ENCODE measurements at regions not wholly inside any gene's neighbourhood (a gene's known extent, or its start where the extent isn't known, plus 50 kb on each side); places are given as distances from the start of the nearest gene placed in this dataset.

GRCh38 chrX:9336456-9336855 is 128.4 kb upstream of the TBL1X start:
- no peak for TF ChIP-seq CTCF (IDR thresholded peaks at IDR 0.05)
- Histone ChIP-seq H3K27ac (peak overlapping the region; percentile 81), H3K9me3 (no peaks in the 10 kb centered on the region), H3K4me1 (ENCODE audit: control insufficient read depth in 1 of 2, insufficient read depth in 1 of 2, low read depth in 1 of 2, low read length in 1 of 2) (peaks cover 36 to 51% of the 10 kb centered on the region in 2 experiments), H3K36me3 (no peaks in the 10 kb centered on the region), H3K4me3 (ENCODE audit: low read depth in 1 of 2, low read length in 1 of 2) (no peak overlapping the region), H3K27me3 (no peaks in the 10 kb centered on the region)

- Histone ChIP-seq H3K27ac (peak overlapping the region; percentile 81), H3K4me3 (ENCODE audit: low read depth in 1 of 2, low read length in 1 of 2) (no peak overlapping the region), H3K4me1 (ENCODE audit: control insufficient read depth in 1 of 2, insufficient read depth in 1 of 2, low read depth in 1 of 2, low read length in 1 of 2) (peaks cover 36 to 53% of the 10 kb centered on the region in 2 experiments), H3K9me3 (no peaks in the 10 kb centered on the region), H3K27me3 (no peaks in the 10 kb centered on the region), H3K36me3 (no peaks in the 10 kb centered on the region)
- TF ChIP-seq CTCF (IDR thresholded peaks at IDR 0.05) = no peak
Observed at GRCh38 chrX:9337046-9337445, 127.8 kb upstream of the TBL1X start.

- Histone ChIP-seq H3K4me1 (ENCODE audit: control insufficient read depth in 1 of 2, insufficient read depth in 1 of 2, low read depth in 1 of 2, low read length in 1 of 2) (peaks cover 47 to 67% of the 10 kb centered on the region in 2 experiments), H3K27ac (no peak overlapping the region), H3K9me3 (no peaks in the 10 kb centered on the region), H3K27me3 (no peaks in the 10 kb centered on the region), H3K36me3 (no peaks in the 10 kb centered on the region), H3K4me3 (ENCODE audit: low read depth in 1 of 2, low read length in 1 of 2) (no peak overlapping the region)
- no peak for TF ChIP-seq CTCF (IDR thresholded peaks at IDR 0.05)
Observed at GRCh38 chrX:9338986-9339385, 125.9 kb upstream of the TBL1X start.

- H3K27me3 ChIP-seq = no peaks in the 10 kb centered on the region
- no peaks in the 10 kb centered on the region for H3K9me3 ChIP-seq
- peak overlapping the region; percentile 48 to 63 for H3K4me3 ChIP-seq (ENCODE audit: low read depth in 1 of 2, low read length in 1 of 2)
- peak overlapping the region; percentile 99 for H3K27ac ChIP-seq
- no peaks in the 10 kb centered on the region for H3K36me3 ChIP-seq
- TF ChIP-seq CTCF (IDR thresholded peaks at IDR 0.05) = no peak
- H3K4me1 ChIP-seq (ENCODE audit: control insufficient read depth in 1 of 2, insufficient read depth in 1 of 2, low read depth in 1 of 2, low read length in 1 of 2) = peaks cover 47 to 63% of the 10 kb centered on the region in 2 experiments
Observed at GRCh38 chrX:9339603-9340491, 125.0 kb upstream of the TBL1X start.

GRCh38 chrX:9340598-9341290 is 124.1 kb upstream of the TBL1X start:
- H3K9me3 ChIP-seq = no peaks in the 10 kb centered on the region
- no peaks in the 10 kb centered on the region for H3K27me3 ChIP-seq
- peaks cover 41 to 54% of the 10 kb centered on the region in 2 experiments for H3K4me1 ChIP-seq (ENCODE audit: control insufficient read depth in 1 of 2, insufficient read depth in 1 of 2, low read depth in 1 of 2, low read length in 1 of 2)
- TF ChIP-seq CTCF (IDR thresholded peaks at IDR 0.05) = peak; percentile 19
- peak overlapping the region; percentile 99 for H3K27ac ChIP-seq
- H3K4me3 ChIP-seq (ENCODE audit: low read depth in 1 of 2, low read length in 1 of 2) = peak overlapping the region; percentile 48 to 63
- H3K36me3 ChIP-seq = no peaks in the 10 kb centered on the region

Data from neutrophil (primary cell).